ENCODE measurements at regions not wholly inside any gene's neighbourhood (a gene's known extent, or its start where the extent isn't known, plus 50 kb on each side); places are given as distances from the start of the nearest gene placed in this dataset.

- Histone ChIP-seq H3K27me3 (no peaks in the 10 kb centered on the region), H3K36me3 (no peaks in the 10 kb centered on the region), H3K9me3 (no peaks in the 10 kb centered on the region), H3K27ac (no peak overlapping the region), H3K4me1 (no peaks in the 10 kb centered on the region), H3K4me3 (no peak overlapping the region), H3K9ac (ENCODE audit: low read depth in 2 of 2, low read length in 2 of 2) (no peak overlapping the region)
- intact Hi-C loops (cut with DNase I) = no loop called here
- DNase-seq = no peak
- no peak for TF ChIP-seq CTCF (IDR thresholded peaks at IDR 0.05)
Measured at GRCh38 chr9:25225938-25226760, 452.1 kb downstream of the TUSC1 start.

- no peaks in the 10 kb centered on the region for H3K27me3 ChIP-seq
- intact Hi-C loops (cut with DNase I) = no loop called here
- no peak overlapping the region for H3K27ac ChIP-seq
- H3K9ac ChIP-seq (ENCODE audit: low read depth in 2 of 2, low read length in 2 of 2) = no peak overlapping the region
- H3K4me3 ChIP-seq = no peak overlapping the region
- H3K9me3 ChIP-seq = no peaks in the 10 kb centered on the region
- no peaks in the 10 kb centered on the region for H3K36me3 ChIP-seq
- no peaks in the 10 kb centered on the region for H3K4me1 ChIP-seq
- no peak for TF ChIP-seq CTCF (IDR thresholded peaks at IDR 0.05)
- no peak for DNase-seq
Measured at GRCh38 chr9:25224996-25225395, 453.2 kb downstream of the TUSC1 start.

GRCh38 chr9:25224309-25224708 lies 453.9 kb downstream of the TUSC1 start:
- DNase-seq = no peak
- Histone ChIP-seq H3K4me3 (no peak overlapping the region), H3K9ac (ENCODE audit: low read depth in 2 of 2, low read length in 2 of 2) (no peak overlapping the region), H3K27ac (no peak overlapping the region), H3K27me3 (no peaks in the 10 kb centered on the region), H3K36me3 (no peaks in the 10 kb centered on the region), H3K4me1 (no peaks in the 10 kb centered on the region), H3K9me3 (no peaks in the 10 kb centered on the region)
- TF ChIP-seq CTCF (IDR thresholded peaks at IDR 0.05) = no peak
- intact Hi-C loops (cut with DNase I) = no loop called here

- Histone ChIP-seq H3K9me3 (no peaks in the 10 kb centered on the region), H3K36me3 (no peaks in the 10 kb centered on the region), H3K9ac (ENCODE audit: low read depth in 2 of 2, low read length in 2 of 2) (no peak overlapping the region), H3K4me1 (no peaks in the 10 kb centered on the region), H3K27me3 (no peaks in the 10 kb centered on the region), H3K4me3 (no peak overlapping the region), H3K27ac (no peak overlapping the region)
- DNase-seq = no peak
- no peak for TF ChIP-seq CTCF (IDR thresholded peaks at IDR 0.05)
- intact Hi-C loops (cut with DNase I) = no loop called here
Measured at GRCh38 chr9:25212361-25212760, 465.9 kb downstream of the TUSC1 start.

GRCh38 chr9:25207402-25208195 lies 470.6 kb downstream of the TUSC1 start:
- intact Hi-C loops (cut with DNase I) = no loop called here
- no peaks in the 10 kb centered on the region for H3K36me3 ChIP-seq
- no peak for TF ChIP-seq CTCF (IDR thresholded peaks at IDR 0.05)
- H3K27ac ChIP-seq = no peak overlapping the region
- H3K4me3 ChIP-seq = no peak overlapping the region
- no peak for DNase-seq
- no peaks in the 10 kb centered on the region for H3K4me1 ChIP-seq
- no peak overlapping the region for H3K9ac ChIP-seq (ENCODE audit: low read depth in 2 of 2, low read length in 2 of 2)
- H3K9me3 ChIP-seq = no peaks in the 10 kb centered on the region
- H3K27me3 ChIP-seq = no peaks in the 10 kb centered on the region

Measured in colonic mucosa (tissue), 4 donors.